ENCODE measurements at regions not wholly inside any gene's neighbourhood (a gene's known extent, or its start where the extent isn't known, plus 50 kb on each side); places are given as distances from the start of the nearest gene placed in this dataset.

- Histone ChIP-seq H3K4me3 (ENCODE audit: low read depth in 1 of 2, low read length in 2 of 2) (no peak overlapping the region), H3K27ac (ENCODE audit: low read length) (no peak overlapping the region), H2AFZ (ENCODE audit: low read depth, low read length) (no peak overlapping the region), H3K9ac (ENCODE audit: low read depth, low read length) (no peak overlapping the region), H3K4me2 (ENCODE audit: insufficient read depth, low read length) (no peak overlapping the region), H4K20me1 (ENCODE audit: insufficient read depth, low read length) (no peaks in the 10 kb centered on the region), H3K79me2 (ENCODE audit: insufficient read depth, low read length) (no peaks in the 10 kb centered on the region), H3K9me3 (ENCODE audit: insufficient read depth, low read length, severe bottlenecking) (no peaks in the 10 kb centered on the region), H3K4me1 (ENCODE audit: insufficient read depth, low read length) (no peaks in the 10 kb centered on the region), H3K36me3 (ENCODE audit: insufficient read depth, low read length) (no peaks in the 10 kb centered on the region), H3K27me3 (ENCODE audit: insufficient read depth, low read length, poor library complexity) (no peaks in the 10 kb centered on the region)
- ATAC-seq (ENCODE audit: insufficient read depth, low read depth) (no peak), DNase-seq (no peak)
- TF ChIP-seq CTCF (IDR thresholded peaks at IDR 0.05; ENCODE audit: borderline replicate concordance, extremely low read depth, low read length, poor library complexity, severe bottlenecking): no peak
- no peak for TF ChIP-seq EZH2 (IDR thresholded peaks at IDR 0.05; ENCODE audit: borderline replicate concordance, low read depth, low read length, severe bottlenecking)
These were observed 151.5 kb upstream of the TCF4 start for GRCh38 chr18:55739488-55739887.

GRCh38 chr18:55738483-55739114, 150.6 kb upstream of the TCF4 start:
- Histone ChIP-seq H3K4me2 (ENCODE audit: insufficient read depth, low read length) (no peak overlapping the region), H4K20me1 (ENCODE audit: insufficient read depth, low read length) (no peaks in the 10 kb centered on the region), H3K79me2 (ENCODE audit: insufficient read depth, low read length) (no peaks in the 10 kb centered on the region), H3K9me3 (ENCODE audit: insufficient read depth, low read length, severe bottlenecking) (no peaks in the 10 kb centered on the region), H3K27me3 (ENCODE audit: insufficient read depth, low read length, poor library complexity) (no peaks in the 10 kb centered on the region), H3K9ac (ENCODE audit: low read depth, low read length) (no peak overlapping the region), H3K27ac (ENCODE audit: low read length) (no peak overlapping the region), H2AFZ (ENCODE audit: low read depth, low read length) (no peak overlapping the region), H3K36me3 (ENCODE audit: insufficient read depth, low read length) (no peaks in the 10 kb centered on the region), H3K4me1 (ENCODE audit: insufficient read depth, low read length) (no peaks in the 10 kb centered on the region), H3K4me3 (ENCODE audit: low read depth in 1 of 2, low read length in 2 of 2) (no peak overlapping the region)
- ATAC-seq (ENCODE audit: insufficient read depth, low read depth): no peak
- DNase-seq: no peak
- TF ChIP-seq CTCF (IDR thresholded peaks at IDR 0.05; ENCODE audit: borderline replicate concordance, extremely low read depth, low read length, poor library complexity, severe bottlenecking) (no peak), EZH2 (IDR thresholded peaks at IDR 0.05; ENCODE audit: borderline replicate concordance, low read depth, low read length, severe bottlenecking) (no peak)

- Histone ChIP-seq H3K4me1 (ENCODE audit: insufficient read depth, low read length) (no peaks in the 10 kb centered on the region), H2AFZ (ENCODE audit: low read depth, low read length) (no peak overlapping the region), H3K27ac (ENCODE audit: low read length) (no peak overlapping the region), H3K4me2 (ENCODE audit: insufficient read depth, low read length) (no peak overlapping the region), H3K9me3 (ENCODE audit: insufficient read depth, low read length, severe bottlenecking) (no peaks in the 10 kb centered on the region), H3K4me3 (ENCODE audit: low read depth in 1 of 2, low read length in 2 of 2) (no peak overlapping the region), H4K20me1 (ENCODE audit: insufficient read depth, low read length) (no peaks in the 10 kb centered on the region), H3K79me2 (ENCODE audit: insufficient read depth, low read length) (no peaks in the 10 kb centered on the region), H3K36me3 (ENCODE audit: insufficient read depth, low read length) (no peaks in the 10 kb centered on the region), H3K27me3 (ENCODE audit: insufficient read depth, low read length, poor library complexity) (no peaks in the 10 kb centered on the region), H3K9ac (ENCODE audit: low read depth, low read length) (no peak overlapping the region)
- no peak for TF ChIP-seq CTCF (IDR thresholded peaks at IDR 0.05; ENCODE audit: borderline replicate concordance, extremely low read depth, low read length, poor library complexity, severe bottlenecking)
- no peak for TF ChIP-seq EZH2 (IDR thresholded peaks at IDR 0.05; ENCODE audit: borderline replicate concordance, low read depth, low read length, severe bottlenecking)
- DNase-seq (no peak), ATAC-seq (ENCODE audit: insufficient read depth, low read depth) (no peak)
These were observed 149.9 kb upstream of the TCF4 start for GRCh38 chr18:55737781-55738468.
